ENCODE measurements at regions not wholly inside any gene's neighbourhood (a gene's known extent, or its start where the extent isn't known, plus 50 kb on each side); places are given as distances from the start of the nearest gene placed in this dataset.

DNA sequence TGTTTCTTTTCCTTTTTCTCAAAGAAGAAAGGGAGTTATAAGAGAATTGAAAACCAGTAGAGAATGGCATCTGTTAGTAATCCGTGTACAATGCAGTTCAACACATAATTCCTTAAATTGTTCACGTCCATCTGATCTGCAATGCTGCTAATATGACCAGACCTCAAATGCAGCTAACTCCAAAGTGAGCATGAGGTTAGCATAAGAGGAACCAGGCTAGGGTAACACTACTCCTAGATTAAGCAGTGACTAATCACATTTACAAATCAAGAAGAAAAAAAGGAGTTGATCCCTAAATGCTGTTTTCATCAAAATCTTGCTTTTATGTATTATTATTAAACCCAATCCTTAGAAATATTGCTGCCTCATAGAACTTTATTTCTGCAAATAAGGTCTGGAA is 432.7 kb upstream of the ARID1B start:
- TF ChIP-seq, protein P1, sequence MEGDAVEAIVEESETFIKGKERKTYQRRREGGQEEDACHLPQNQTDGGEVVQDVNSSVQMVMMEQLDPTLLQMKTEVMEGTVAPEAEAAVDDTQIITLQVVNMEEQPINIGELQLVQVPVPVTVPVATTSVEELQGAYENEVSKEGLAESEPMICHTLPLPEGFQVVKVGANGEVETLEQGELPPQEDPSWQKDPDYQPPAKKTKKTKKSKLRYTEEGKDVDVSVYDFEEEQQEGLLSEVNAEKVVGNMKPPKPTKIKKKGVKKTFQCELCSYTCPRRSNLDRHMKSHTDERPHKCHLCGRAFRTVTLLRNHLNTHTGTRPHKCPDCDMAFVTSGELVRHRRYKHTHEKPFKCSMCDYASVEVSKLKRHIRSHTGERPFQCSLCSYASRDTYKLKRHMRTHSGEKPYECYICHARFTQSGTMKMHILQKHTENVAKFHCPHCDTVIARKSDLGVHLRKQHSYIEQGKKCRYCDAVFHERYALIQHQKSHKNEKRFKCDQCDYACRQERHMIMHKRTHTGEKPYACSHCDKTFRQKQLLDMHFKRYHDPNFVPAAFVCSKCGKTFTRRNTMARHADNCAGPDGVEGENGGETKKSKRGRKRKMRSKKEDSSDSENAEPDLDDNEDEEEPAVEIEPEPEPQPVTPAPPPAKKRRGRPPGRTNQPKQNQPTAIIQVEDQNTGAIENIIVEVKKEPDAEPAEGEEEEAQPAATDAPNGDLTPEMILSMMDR (IDR thresholded peaks at IDR 0.05; ENCODE audit: low read depth, low read length) = no peak
- Histone ChIP-seq H3K36me3 (no peaks in the 10 kb centered on the region), H3K4me3 (ENCODE audit: low read depth, low read length) (no peak overlapping the region), H3K4me1 (peaks cover 8% of the 10 kb centered on the region), H3K9me3 (no peaks in the 10 kb centered on the region), H3K27me3 (no peaks in the 10 kb centered on the region)
- no peak for DNase-seq

DNA sequence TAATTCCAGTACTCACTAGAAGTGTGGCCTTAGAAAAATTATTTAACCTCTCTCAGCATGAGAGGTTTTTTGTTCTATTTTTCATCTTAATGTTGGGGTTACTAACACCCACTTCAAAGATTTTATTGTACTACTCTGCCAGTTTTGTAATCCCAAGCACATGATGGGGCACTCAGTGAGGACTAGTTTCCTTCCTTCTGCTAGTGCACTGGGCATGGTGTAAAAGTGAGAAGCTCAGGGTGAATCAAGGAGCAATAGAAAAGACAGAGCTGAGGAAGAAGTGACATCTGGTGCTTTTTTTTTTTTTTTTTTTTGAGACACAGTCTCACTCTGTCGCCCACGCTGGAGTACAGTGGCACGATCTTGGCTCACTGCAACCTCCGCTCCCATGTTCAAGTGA is 439.4 kb upstream of the ARID1B start:
- no peak for DNase-seq
- Histone ChIP-seq H3K27me3 (no peaks in the 10 kb centered on the region), H3K9me3 (no peaks in the 10 kb centered on the region), H3K36me3 (no peaks in the 10 kb centered on the region), H3K4me1 (no peaks in the 10 kb centered on the region; the same call in none of the 2 replicates), H3K4me3 (ENCODE audit: low read depth, low read length) (no peak overlapping the region)
- TF ChIP-seq, protein P1 (IDR thresholded peaks at IDR 0.05; ENCODE audit: low read depth, low read length) = no peak

DNA sequence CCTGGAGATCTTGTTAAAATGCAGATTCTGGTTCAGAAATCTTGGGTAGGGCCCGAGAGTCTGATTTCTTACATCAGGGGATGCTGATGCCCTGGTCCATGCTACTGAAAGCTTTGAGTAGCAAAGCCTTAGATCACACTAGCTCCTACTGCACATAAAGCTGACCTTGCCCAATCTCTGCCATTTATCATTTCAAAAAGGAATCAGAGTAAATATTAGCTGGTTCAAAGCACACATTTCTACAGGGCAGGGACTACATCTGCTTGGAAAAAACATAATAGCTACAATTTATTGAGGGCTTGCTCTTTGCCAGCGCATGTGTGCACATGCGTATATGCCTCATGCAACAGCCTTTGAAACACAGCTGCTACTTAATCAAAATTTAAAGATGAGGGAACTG is 440.4 kb upstream of the ARID1B start:
- H3K9me3 ChIP-seq = no peaks in the 10 kb centered on the region
- H3K4me1 ChIP-seq = no peaks in the 10 kb centered on the region; the same call in none of the 2 replicates
- TF ChIP-seq, protein P1 (IDR thresholded peaks at IDR 0.05; ENCODE audit: low read depth, low read length) = no peak
- H3K4me3 ChIP-seq (ENCODE audit: low read depth, low read length) = no peak overlapping the region
- no peaks in the 10 kb centered on the region for H3K27me3 ChIP-seq
- H3K36me3 ChIP-seq = no peaks in the 10 kb centered on the region
- DNase-seq = no peak

DNA sequence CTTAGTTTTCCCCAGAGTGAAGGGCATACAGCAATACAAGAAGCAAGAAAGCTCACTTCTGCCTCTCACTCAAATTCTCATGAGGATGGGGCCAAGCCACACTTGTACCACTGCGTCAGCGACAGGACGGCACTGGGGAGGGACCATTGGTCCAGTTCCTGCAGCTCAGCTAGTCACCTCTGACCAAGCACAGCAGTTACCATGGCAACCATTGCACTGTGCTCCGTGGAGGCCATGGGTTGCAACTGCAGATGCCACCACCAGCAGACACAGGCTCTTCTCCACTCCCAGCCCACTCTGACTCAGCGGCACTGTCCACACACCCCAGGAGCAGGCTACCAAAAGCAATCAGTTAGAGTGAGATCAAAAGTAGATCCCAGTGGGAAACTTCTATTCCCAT is 441.1 kb upstream of the ARID1B start:
- no peaks in the 10 kb centered on the region for H3K27me3 ChIP-seq
- DNase-seq = peak; percentile 59
- H3K9me3 ChIP-seq = no peaks in the 10 kb centered on the region
- no peak overlapping the region for H3K4me3 ChIP-seq (ENCODE audit: low read depth, low read length)
- TF ChIP-seq, protein P1 (IDR thresholded peaks at IDR 0.05; ENCODE audit: low read depth, low read length) = no peak
- H3K36me3 ChIP-seq = no peaks in the 10 kb centered on the region
- no peaks in the 10 kb centered on the region; the same call in none of the 2 replicates for H3K4me1 ChIP-seq

DNA sequence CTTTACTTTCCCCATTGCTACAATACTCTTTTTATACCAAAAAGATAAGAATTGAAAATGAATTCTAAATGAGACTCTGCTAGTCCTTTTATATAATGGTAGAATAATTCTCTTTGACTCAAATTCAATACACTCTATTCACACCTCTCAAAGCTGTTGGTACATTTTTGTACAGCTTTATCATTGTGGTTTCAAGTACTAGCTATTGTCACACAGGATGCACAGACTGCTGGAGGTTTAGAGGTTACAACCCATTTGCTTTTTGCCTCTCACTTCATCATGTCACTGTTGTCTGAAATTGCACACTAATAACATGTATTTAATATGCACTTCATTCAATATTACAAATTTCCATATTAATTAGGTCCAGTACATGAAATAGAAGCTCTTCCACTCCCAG is 442.2 kb upstream of the ARID1B start:
- TF ChIP-seq, protein P1 (IDR thresholded peaks at IDR 0.05; ENCODE audit: low read depth, low read length) = no peak
- no peaks in the 10 kb centered on the region for H3K9me3 ChIP-seq
- no peak overlapping the region for H3K4me3 ChIP-seq (ENCODE audit: low read depth, low read length)
- no peaks in the 10 kb centered on the region for H3K36me3 ChIP-seq
- no peaks in the 10 kb centered on the region for H3K27me3 ChIP-seq
- no peaks in the 10 kb centered on the region; the same call in none of the 2 replicates for H3K4me1 ChIP-seq
- no peak for DNase-seq

DNA sequence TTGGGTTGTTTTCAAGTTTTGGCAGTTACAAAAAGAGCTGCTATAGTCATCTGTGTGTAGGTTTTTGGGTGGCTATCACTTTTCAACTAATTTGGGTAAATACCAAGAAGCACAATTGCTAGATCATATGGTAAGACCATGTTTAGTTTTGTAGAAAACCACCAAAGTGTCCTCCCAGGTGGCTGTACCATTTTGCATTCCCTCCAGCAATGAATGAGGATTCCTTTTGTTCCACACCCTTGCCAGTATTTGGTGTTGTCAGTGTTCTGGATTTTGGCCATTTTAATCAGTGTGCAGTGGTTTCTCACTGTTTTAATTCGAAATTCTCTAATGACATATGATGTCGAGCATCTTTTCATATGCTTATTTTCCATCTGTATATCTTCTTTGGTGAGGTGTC is 457.5 kb upstream of the ARID1B start:
- Histone ChIP-seq H3K36me3 (no peaks in the 10 kb centered on the region), H3K9me3 (no peaks in the 10 kb centered on the region), H3K4me3 (ENCODE audit: low read depth, low read length) (no peak overlapping the region), H3K27me3 (no peaks in the 10 kb centered on the region), H3K4me1 (no peaks in the 10 kb centered on the region)
- no peak for DNase-seq
- TF ChIP-seq, protein P1 (IDR thresholded peaks at IDR 0.05; ENCODE audit: low read depth, low read length) = no peak

Measured in BE2C (cell line).